IPS-18c (cell line): ENCODE measurements at regions not wholly inside any gene's neighbourhood (a gene's known extent, or its start where the extent isn't known, plus 50 kb on each side); places are given as distances from the start of the nearest gene placed in this dataset.

Experiments used
- H3K4me3 ChIP-seq: 2 replicates; pipeline ENCODE4 v1.7.0; 2013; ENCODE audit warnings: low read depth, mild to moderate bottlenecking, low read length, moderate library complexity; ENCODE audit not compliant: insufficient read depth
- H3K9me3 ChIP-seq: one replicate; pipeline ENCODE4 v1.6.1; 2013; ENCODE audit warnings: mild to moderate bottlenecking, low read length, moderate library complexity; ENCODE audit not compliant: control insufficient read depth, insufficient read depth

DNA sequence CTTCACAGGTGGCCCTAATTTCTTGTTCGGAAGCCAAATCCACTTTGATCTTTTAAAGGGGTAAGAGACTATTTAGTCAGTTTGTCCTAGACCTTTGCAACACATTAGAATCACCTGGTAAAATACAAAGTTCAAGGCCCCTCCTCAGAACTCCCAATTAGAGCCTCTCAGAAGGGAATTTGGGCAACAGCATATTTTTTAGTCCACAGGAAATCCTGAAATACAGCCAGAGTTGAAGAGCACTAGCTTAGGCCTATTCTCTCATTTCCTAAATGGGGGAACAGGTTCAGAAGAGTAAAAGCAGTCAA, 151.3 kb upstream of the FSCB start:
- Histone ChIP-seq H3K9me3 (no peaks in the 10 kb centered on the region), H3K4me3 (no peak overlapping the region)

GRCh38 chr14:44657696-44658388, 150.8 kb upstream of the FSCB start:
- Histone ChIP-seq H3K4me3 (no peak overlapping the region), H3K9me3 (no peaks in the 10 kb centered on the region)

GRCh38 chr14:44657203-44657602, 150.1 kb upstream of the FSCB start:
- H3K9me3 ChIP-seq = no peaks in the 10 kb centered on the region
- no peak overlapping the region for H3K4me3 ChIP-seq

- H3K9me3 ChIP-seq = no peaks in the 10 kb centered on the region
- H3K4me3 ChIP-seq = no peak overlapping the region
Measured at GRCh38 chr14:44654591-44654990, 147.5 kb upstream of the FSCB start.

- no peak overlapping the region for H3K4me3 ChIP-seq
- no peaks in the 10 kb centered on the region for H3K9me3 ChIP-seq
Measured at GRCh38 chr14:44653641-44654040, 146.6 kb upstream of the FSCB start.

DNA sequence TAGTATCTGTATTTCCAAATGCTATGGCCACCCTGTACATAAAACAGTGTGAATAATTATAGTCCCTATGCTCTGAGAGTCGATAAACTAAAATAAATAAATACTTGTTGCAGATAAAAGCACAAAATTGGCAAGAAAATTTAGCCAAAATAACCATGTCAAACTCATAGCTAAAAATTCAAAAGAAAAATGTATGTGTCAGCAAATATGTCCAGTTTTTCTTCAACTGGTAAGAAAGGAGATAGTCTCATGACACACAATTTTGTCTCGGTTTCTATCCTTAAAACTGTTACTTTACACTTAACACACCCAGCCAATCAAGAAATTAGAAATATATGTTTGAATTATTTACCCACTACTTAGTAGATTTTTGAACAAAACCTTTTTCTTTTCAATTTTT, 145.6 kb upstream of the FSCB start:
- Histone ChIP-seq H3K9me3 (no peaks in the 10 kb centered on the region), H3K4me3 (no peak overlapping the region)

- Histone ChIP-seq H3K4me3 (no peak overlapping the region), H3K9me3 (no peaks in the 10 kb centered on the region)
Measured at GRCh38 chr14:44649061-44649460, 142.0 kb upstream of the FSCB start.

DNA sequence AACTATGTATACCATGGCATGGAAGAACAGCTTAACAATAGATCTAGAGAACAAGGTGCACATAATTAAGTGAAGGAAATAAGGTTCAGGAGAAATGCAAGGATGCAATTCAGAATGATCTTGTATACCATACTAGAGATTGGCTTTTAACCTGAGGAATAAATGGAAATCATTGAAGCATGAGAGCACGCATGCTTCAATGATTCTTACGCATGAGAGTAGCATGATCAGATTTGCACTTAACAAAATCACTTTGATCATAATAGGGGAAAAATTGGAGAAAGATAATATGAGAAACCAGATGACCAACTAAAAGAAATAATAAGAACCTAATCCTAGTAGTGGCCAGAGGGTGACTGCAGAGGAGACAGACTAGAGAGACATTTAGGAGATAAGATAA, 133.3 kb upstream of the FSCB start:
- no peak overlapping the region for H3K4me3 ChIP-seq
- H3K9me3 ChIP-seq = no peaks in the 10 kb centered on the region

- Histone ChIP-seq H3K9me3 (no peaks in the 10 kb centered on the region), H3K4me3 (no peak overlapping the region)
Measured at GRCh38 chr14:44639781-44640385, 132.8 kb upstream of the FSCB start.

DNA sequence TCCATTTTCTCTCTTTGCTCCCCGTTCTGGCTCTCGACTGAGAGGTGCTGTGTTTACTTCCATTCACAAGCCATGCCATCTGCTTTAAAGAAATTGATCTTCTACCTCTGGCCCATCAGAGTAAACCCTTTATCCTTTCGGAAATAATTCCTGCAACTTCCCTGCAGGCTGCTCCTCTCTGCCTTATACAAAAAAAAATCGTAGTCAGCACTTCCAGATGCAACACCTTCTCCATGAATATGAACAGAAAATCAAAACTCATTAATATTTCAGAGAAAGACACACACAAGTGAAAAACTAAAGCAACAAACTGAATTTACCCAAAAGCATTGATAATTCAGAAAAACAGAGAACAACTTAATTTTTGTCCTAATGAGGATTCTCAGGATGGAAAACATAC, 127.6 kb upstream of the FSCB start:
- H3K4me3 ChIP-seq = no peak overlapping the region
- H3K9me3 ChIP-seq = no peaks in the 10 kb centered on the region

DNA sequence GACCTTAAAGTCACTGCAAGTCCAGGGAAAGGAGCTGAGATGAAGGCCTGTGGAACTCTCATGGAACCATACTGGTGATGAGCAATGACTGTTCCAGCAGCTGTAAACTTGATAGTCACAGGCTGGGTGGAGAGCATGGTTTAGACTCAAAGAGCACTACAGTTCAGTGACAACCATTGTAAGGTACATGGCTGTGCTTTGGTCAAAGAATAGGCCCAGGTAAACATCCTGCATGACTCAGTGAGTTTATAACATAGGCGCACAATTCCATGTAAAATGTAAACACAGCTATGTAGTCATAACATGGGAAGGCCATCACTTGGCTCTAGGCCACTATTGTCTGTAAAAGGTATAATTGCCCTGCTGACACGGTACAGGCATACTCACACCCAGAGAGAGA, 119.3 kb upstream of the FSCB start:
- Histone ChIP-seq H3K4me3 (no peak overlapping the region), H3K9me3 (no peaks in the 10 kb centered on the region)

DNA sequence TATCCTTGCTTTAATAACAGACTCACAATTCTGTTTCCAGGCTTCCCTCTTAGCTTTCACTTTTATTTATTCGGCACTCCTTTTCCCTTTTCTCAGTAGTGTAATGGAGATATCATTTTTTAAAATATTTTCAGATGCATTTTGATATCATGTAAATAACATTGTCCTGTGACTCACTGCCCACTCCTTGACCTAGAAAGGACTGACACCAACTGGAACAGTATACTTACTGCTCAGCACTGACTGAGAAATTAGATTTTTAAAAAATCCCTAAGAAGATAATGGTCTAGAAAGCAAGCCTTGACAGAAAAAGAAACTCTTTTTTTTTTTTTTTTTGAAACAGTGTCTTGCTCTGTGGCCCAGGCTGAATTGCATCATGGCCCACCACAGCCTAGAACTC, 118.0 kb upstream of the FSCB start:
- H3K4me3 ChIP-seq = no peak overlapping the region
- no peaks in the 10 kb centered on the region for H3K9me3 ChIP-seq

GRCh38 chr14:44620121-44621019, 113.3 kb upstream of the FSCB start:
- H3K4me3 ChIP-seq = no peak overlapping the region

GRCh38 chr14:44616204-44616603, 109.1 kb upstream of the FSCB start:
- no peak overlapping the region for H3K4me3 ChIP-seq
- H3K9me3 ChIP-seq = no peaks in the 10 kb centered on the region

More at GRCh38 chr14:44620121-44621019, 113.3 kb upstream of the FSCB start:
- no peaks in the 10 kb centered on the region for H3K9me3 ChIP-seq

GRCh38 chr14:44613061-44613712, 106.1 kb upstream of the FSCB start:
- Histone ChIP-seq H3K9me3 (no peaks in the 10 kb centered on the region), H3K4me3 (no peak overlapping the region)

DNA sequence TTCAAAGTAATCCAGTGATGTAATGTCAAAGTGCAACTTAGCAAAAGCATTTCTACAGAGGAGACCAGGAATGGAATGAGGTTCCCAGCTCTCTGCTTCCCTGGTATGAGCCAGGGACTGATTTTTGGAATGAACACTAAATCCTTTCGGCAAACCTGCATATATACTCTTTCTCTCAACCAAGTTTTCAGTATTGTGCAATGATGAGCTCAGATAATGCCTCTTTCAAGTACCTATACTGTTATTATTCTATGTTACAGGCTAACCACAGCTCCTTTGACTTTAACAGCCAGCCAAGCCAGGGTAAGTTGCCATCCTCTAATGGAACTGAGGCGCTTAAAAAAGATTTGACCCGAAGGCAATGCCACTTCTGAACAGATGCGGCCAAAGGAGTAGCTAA, 104.9 kb upstream of the FSCB start:
- H3K4me3 ChIP-seq = no peak overlapping the region
- no peaks in the 10 kb centered on the region for H3K9me3 ChIP-seq

DNA sequence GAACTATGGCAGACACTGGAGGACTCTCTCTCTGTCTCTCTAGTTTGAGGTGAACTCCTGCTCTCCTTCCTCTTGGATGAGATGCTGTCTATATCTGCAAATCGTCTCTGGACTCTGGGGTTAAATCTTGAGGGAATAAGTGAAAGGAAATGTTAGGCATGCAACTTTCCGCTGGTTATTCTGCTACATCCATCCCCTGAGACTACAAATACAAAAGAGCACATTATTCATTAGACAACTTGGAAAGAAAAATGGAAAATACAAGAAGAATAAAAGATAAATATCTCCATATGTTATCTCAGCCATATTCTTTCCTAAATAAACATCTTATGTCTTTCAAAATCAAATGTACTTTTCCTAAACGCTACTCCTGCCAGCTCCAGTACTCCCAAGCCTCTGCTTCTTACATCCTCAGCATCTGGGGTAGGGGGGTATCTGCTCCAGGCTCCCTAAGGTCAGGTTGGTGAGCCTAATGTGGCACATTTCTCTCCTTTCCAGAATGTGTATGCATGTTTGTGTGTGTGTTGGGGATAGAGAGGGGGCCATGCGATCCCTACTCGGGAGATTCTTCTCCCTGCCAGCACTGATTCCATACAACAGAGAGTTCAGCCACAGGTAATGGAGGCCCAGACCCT, 102.9 kb upstream of the FSCB start:
- no peak overlapping the region for H3K4me3 ChIP-seq
- H3K9me3 ChIP-seq = no peaks in the 10 kb centered on the region
